AG09309 (cell line): ENCODE measurements at regions not wholly inside any gene's neighbourhood (a gene's known extent, or its start where the extent isn't known, plus 50 kb on each side); places are given as distances from the start of the nearest gene placed in this dataset.

ENCODE experiments used
- DNase-seq: peaks from one replicate; pipeline ENCODE4 v3.0.0-alpha.2; 2010; ENCODE audit warnings: low read depth
- H3K4me3 ChIP-seq: 2 replicates; pipeline ENCODE4 v1.5.1; 2011; ENCODE audit warnings: mild to moderate bottlenecking, low read depth, low read length, moderate library complexity; ENCODE audit not compliant: control insufficient read depth
- CTCF ChIP-seq: IDR thresholded peaks from 2 replicates; pipeline ENCODE4 v1.5.1; 2011; ENCODE audit warnings: mild to moderate bottlenecking, low read depth, low read length, inconsistent platforms; ENCODE audit not compliant: insufficient read depth, control insufficient read depth; ENCODE audit errors: missing control alignments

- no peak overlapping the region for H3K4me3 ChIP-seq
- no peak for DNase-seq
- TF ChIP-seq CTCF: no peak
These were observed 117.1 kb upstream of the WWC1 start for GRCh38 chr5:168174376-168174775.

- DNase-seq: no peak
- H3K4me3 ChIP-seq: no peak overlapping the region
- TF ChIP-seq CTCF: no peak
These were observed 115.2 kb upstream of the WWC1 start for GRCh38 chr5:168176251-168176650.

GRCh38 chr5:168176941-168177340 is 114.5 kb upstream of the WWC1 start:
- no peak for DNase-seq
- no peak overlapping the region for H3K4me3 ChIP-seq
- no peak for TF ChIP-seq CTCF

GRCh38 chr5:168177831-168178450 is 113.5 kb upstream of the WWC1 start:
- DNase-seq: no peak
- no peak overlapping the region for H3K4me3 ChIP-seq
- no peak for TF ChIP-seq CTCF

GRCh38 chr5:168179192-168179593 is 112.3 kb upstream of the WWC1 start:
- DNase-seq: no peak
- TF ChIP-seq CTCF: no peak
- no peak overlapping the region for H3K4me3 ChIP-seq

GRCh38 chr5:168182269-168182668 is 109.2 kb upstream of the WWC1 start:
- no peak for TF ChIP-seq CTCF
- DNase-seq: no peak
- no peak overlapping the region for H3K4me3 ChIP-seq

GRCh38 chr5:168184103-168184502 is 107.3 kb upstream of the WWC1 start:
- no peak for DNase-seq
- TF ChIP-seq CTCF: no peak
- no peak overlapping the region for H3K4me3 ChIP-seq
